PFSK-1 (cell line): ENCODE measurements at regions not wholly inside any gene's neighbourhood (a gene's known extent, or its start where the extent isn't known, plus 50 kb on each side); places are given as distances from the start of the nearest gene placed in this dataset.

ENCODE experiments used
- POLR2AphosphoS5 ChIP-seq: IDR thresholded peaks from 2 replicates; pipeline ENCODE4 v1.6.1; 2012; ENCODE audit warnings: low read depth, mild to moderate bottlenecking, control low read depth, low read length, moderate library complexity
- TF ChIP-seq, protein P1 (sequence below), 2 experiments: IDR thresholded peaks; 2 replicates each; pipeline versions ENCODE4 v1.6.1 to v1.8.0; 2011 to 2012; ENCODE audit warnings: low read depth in 2 of 2, low read length in 2 of 2, control low read depth in 1 of 2, inconsistent platforms in 1 of 2, mild to moderate bottlenecking in 1 of 2, moderate library complexity in 1 of 2; ENCODE audit not compliant: insufficient read depth in 1 of 2

DNA sequence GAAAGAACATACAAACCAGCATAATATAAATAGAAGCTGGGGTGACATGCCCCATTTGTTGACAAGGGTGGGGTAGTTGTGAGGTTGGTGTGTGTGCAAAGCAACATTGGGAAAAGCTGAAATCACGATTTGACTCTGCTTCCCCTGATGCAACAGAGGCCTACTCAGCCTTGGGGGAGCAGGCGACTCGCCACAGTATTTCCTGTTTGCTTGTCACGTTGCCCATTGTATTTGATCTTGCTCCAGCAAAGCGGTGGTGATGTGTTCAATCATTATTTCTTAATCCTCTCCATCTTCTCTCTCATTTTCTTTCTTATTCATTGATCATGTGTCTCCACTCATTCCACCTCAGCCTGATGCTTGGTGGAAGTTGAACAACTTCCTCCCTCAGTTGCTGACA, 165.8 kb upstream of the CITED2 start:
- no peak for TF ChIP-seq POLR2AphosphoS5
- TF ChIP-seq, protein P1, sequence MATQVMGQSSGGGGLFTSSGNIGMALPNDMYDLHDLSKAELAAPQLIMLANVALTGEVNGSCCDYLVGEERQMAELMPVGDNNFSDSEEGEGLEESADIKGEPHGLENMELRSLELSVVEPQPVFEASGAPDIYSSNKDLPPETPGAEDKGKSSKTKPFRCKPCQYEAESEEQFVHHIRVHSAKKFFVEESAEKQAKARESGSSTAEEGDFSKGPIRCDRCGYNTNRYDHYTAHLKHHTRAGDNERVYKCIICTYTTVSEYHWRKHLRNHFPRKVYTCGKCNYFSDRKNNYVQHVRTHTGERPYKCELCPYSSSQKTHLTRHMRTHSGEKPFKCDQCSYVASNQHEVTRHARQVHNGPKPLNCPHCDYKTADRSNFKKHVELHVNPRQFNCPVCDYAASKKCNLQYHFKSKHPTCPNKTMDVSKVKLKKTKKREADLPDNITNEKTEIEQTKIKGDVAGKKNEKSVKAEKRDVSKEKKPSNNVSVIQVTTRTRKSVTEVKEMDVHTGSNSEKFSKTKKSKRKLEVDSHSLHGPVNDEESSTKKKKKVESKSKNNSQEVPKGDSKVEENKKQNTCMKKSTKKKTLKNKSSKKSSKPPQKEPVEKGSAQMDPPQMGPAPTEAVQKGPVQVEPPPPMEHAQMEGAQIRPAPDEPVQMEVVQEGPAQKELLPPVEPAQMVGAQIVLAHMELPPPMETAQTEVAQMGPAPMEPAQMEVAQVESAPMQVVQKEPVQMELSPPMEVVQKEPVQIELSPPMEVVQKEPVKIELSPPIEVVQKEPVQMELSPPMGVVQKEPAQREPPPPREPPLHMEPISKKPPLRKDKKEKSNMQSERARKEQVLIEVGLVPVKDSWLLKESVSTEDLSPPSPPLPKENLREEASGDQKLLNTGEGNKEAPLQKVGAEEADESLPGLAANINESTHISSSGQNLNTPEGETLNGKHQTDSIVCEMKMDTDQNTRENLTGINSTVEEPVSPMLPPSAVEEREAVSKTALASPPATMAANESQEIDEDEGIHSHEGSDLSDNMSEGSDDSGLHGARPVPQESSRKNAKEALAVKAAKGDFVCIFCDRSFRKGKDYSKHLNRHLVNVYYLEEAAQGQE (IDR thresholded peaks at IDR 0.05; ENCODE audit: insufficient read depth in 1 of 2, low read depth in 2 of 2, low read length in 2 of 2), result no peak
